Embryonic facial prominence (tissue), 1 donor: ENCODE measurements at regions not wholly inside any gene's neighbourhood (a gene's known extent, or its start where the extent isn't known, plus 50 kb on each side); places are given as distances from the start of the nearest gene placed in this dataset.

Source experiments
- DNase-seq: peaks from one replicate; pipeline ENCODE4 v3.0.0-alpha.2; 2016; ENCODE audit errors: extremely low spot score

- no peak for DNase-seq
These were observed 78.6 kb upstream of the CA10 start for GRCh38 chr17:52237151-52237550.

- no peak for DNase-seq
These were observed 77.0 kb upstream of the CA10 start for GRCh38 chr17:52235516-52235915.

GRCh38 chr17:52233632-52234031, 75.1 kb upstream of the CA10 start:
- DNase-seq, result no peak

GRCh38 chr17:52233176-52233575, 74.7 kb upstream of the CA10 start:
- no peak for DNase-seq

- no peak for DNase-seq
These were observed 70.3 kb upstream of the CA10 start for GRCh38 chr17:52228823-52229222.

- no peak for DNase-seq
These were observed 69.4 kb upstream of the CA10 start for GRCh38 chr17:52227926-52228325.

- DNase-seq, result no peak
These were observed 54.9 kb upstream of the CA10 start for GRCh38 chr17:52213451-52213850.

- no peak for DNase-seq
These were observed 54.3 kb upstream of the CA10 start for GRCh38 chr17:52212851-52213250.

- DNase-seq, result no peak
These were observed 51.0 kb upstream of the CA10 start for GRCh38 chr17:52209507-52209906.
